HCT116 (cell line): ENCODE measurements at regions not wholly inside any gene's neighbourhood (a gene's known extent, or its start where the extent isn't known, plus 50 kb on each side); places are given as distances from the start of the nearest gene placed in this dataset.

Source experiments
- ATAC-seq: fragments of 200-7000 bp; cut with Tn5 transposase; 2 replicates; pipeline ENCODE4 v1.9.1; 2020; ENCODE audit warnings: mild to moderate bottlenecking, moderate library complexity
- BruUV-seq: library from RNA; stranded (reverse); fragments of 400-500 nt; replicated peaks from 2 replicates; lab custom pipeline; 2021; lab: Mats Ljungman, UMichigan
- CTCF ChIA-PET: fragments of 300-600 bp; sonication (Branson Sonifier 250); formaldehyde crosslinking; loops from one replicate; lab custom pipeline; 2021; ENCODE audit warnings: antibody characterized with exemption; lab: Charles Lee
- POLR2A ChIA-PET: fragments of 300-600, 350-600 bp; sonication (Branson Sonifier 250); formaldehyde crosslinking; loops from one replicate; lab custom pipeline; 2021; ENCODE audit warnings: antibody characterized with exemption; lab: Charles Lee
- RAD21 ChIA-PET, 2 experiments: fragments of 300-600 bp; sonication (Branson Sonifier 250); formaldehyde crosslinking; loops; one replicate each; lab custom pipeline; 2023; ENCODE audit warnings: low total read pairs in 2 of 2; ENCODE audit not compliant: uncharacterized antibody in 2 of 2, unreplicated experiment in 2 of 2, low non-redundant PET in 1 of 2; lab: Charles Lee
- DNase-seq: peaks from one replicate; pipeline ENCODE4 v3.0.0-alpha.2; 2010; ENCODE audit warnings: low read depth, low spot score
- H2AFZ ChIP-seq: fragments of 200-600 bp; shearing (Covaris generic), sonication (generic); 2 replicates; pipeline ENCODE4 v1.6.1; 2017; ENCODE audit warnings: low read depth, mixed run types, mixed read lengths, antibody characterized with exemption, low read length; ENCODE audit not compliant: poor library complexity, severe bottlenecking
- H3K27ac ChIP-seq: 2 replicates; pipeline ENCODE4 v1.5.1; 2012; ENCODE audit warnings: low read depth, low read length
- H3K27me3 ChIP-seq: fragments of 200-600 bp; sonication (generic); 2 replicates; pipeline ENCODE4 v1.6.1; 2016; ENCODE audit warnings: mixed run types, low read length, mixed read lengths; ENCODE audit not compliant: insufficient read depth
- H3K36me3 ChIP-seq, 2 experiments: fragments of 200-500 bp in 1 of 2; fragments of 200-600 bp in 1 of 2; sonication (Bioruptor generic) in 1 of 2; sonication (generic) in 1 of 2; 2 replicates each; pipeline versions ENCODE4 v1.5.1 to v1.6.1; 2014 to 2016; ENCODE audit warnings: low read length in 2 of 2, inconsistent platforms in 1 of 2, mixed read lengths in 1 of 2, mixed run types in 1 of 2; ENCODE audit not compliant: insufficient read depth in 2 of 2, control insufficient read depth in 1 of 2
- H3K4me1 ChIP-seq, 2 experiments: fragments of 200-600 bp in 1 of 2; sonication (generic) in 1 of 2; 2 replicates each; pipeline versions ENCODE4 v1.5.1 to v1.6.1; 2012 to 2017; ENCODE audit warnings: low read length in 2 of 2, inconsistent platforms in 1 of 2, mild to moderate bottlenecking in 1 of 2, mixed read lengths in 1 of 2, mixed run types in 1 of 2, moderate library complexity in 1 of 2; ENCODE audit not compliant: insufficient read depth in 2 of 2, control insufficient read depth in 1 of 2
- H3K4me2 ChIP-seq: fragments of 200-600 bp; sonication (generic); 2 replicates; pipeline ENCODE4 v1.6.1; 2017; ENCODE audit warnings: mixed run types, low read length, mixed read lengths
- H3K4me3 ChIP-seq, 2 experiments: fragments of 200-600 bp in 1 of 2; sonication (generic) in 1 of 2; replicated peaks in 1 of 2; 2 replicates each; pipeline ENCODE4 v1.5.1; 2011 to 2016; ENCODE audit warnings: low read length in 2 of 2, control low read depth in 1 of 2, low read depth in 1 of 2, mild to moderate bottlenecking in 1 of 2, mixed read lengths in 1 of 2, mixed run types in 1 of 2
- H3K79me2 ChIP-seq: fragments of 200-600 bp; sonication (generic); 2 replicates; pipeline ENCODE4 v1.6.1; 2017; ENCODE audit warnings: mild to moderate bottlenecking, mixed run types, low read length, moderate library complexity, mixed read lengths; ENCODE audit not compliant: insufficient read depth
- H3K9ac ChIP-seq: fragments of 200-600 bp; sonication (generic); 2 replicates; pipeline ENCODE4 v1.6.1; 2016; ENCODE audit warnings: low read length, mixed read lengths
- H3K9me2 ChIP-seq: fragments of 200-600 bp; sonication (generic), shearing (Covaris generic); 2 replicates; pipeline ENCODE4 v1.6.1; 2017; ENCODE audit warnings: mixed run types, mild to moderate bottlenecking, moderate library complexity; ENCODE audit not compliant: insufficient read depth
- H3K9me3 ChIP-seq, 2 experiments: fragments of 200-500 bp in 1 of 2; fragments of 200-600 bp in 1 of 2; sonication (Bioruptor generic) in 1 of 2; sonication (generic) in 1 of 2; 2 replicates each; pipeline ENCODE4 v1.6.1; 2014 to 2017; ENCODE audit warnings: low read length in 2 of 2, mixed read lengths in 2 of 2, inconsistent platforms in 1 of 2, low read depth in 1 of 2, mild to moderate bottlenecking in 1 of 2, mixed run types in 1 of 2, moderate library complexity in 1 of 2; ENCODE audit not compliant: control insufficient read depth in 1 of 2, insufficient read depth in 1 of 2
- H4K20me1 ChIP-seq: fragments of 200-600 bp; sonication (generic), shearing (Covaris generic); 2 replicates; pipeline ENCODE4 v1.6.1; 2017; ENCODE audit warnings: mixed run types, mild to moderate bottlenecking, moderate library complexity; ENCODE audit not compliant: insufficient read depth
- CTCF ChIP-seq, 3 experiments: fragments of 200-600 bp in 1 of 3; sonication (generic) in 1 of 3; IDR thresholded peaks in 2 of 3; conservative IDR thresholded peaks in 1 of 3; 2 replicates each; pipeline ENCODE4 v1.5.1; 2012 to 2017; ENCODE audit warnings: low read depth in 2 of 3, low read length in 2 of 3, antibody characterized with exemption in 1 of 3, borderline replicate concordance in 1 of 3, control low read depth in 1 of 3, mild to moderate bottlenecking in 1 of 3, mixed read lengths in 1 of 3, mixed run types in 1 of 3, moderate library complexity in 1 of 3; ENCODE audit not compliant: insufficient read depth in 1 of 3
- EZH2 ChIP-seq: fragments of 200-600 bp; sonication (generic); IDR thresholded peaks from 2 replicates; pipeline ENCODE4 v1.6.1; 2017; ENCODE audit warnings: antibody characterized with exemption, mixed run types
- FOSL1 ChIP-seq: IDR thresholded peaks from 2 replicates; pipeline ENCODE4 v1.6.1; 2012; ENCODE audit warnings: low read depth
- POLR2AphosphoS5 ChIP-seq: IDR thresholded peaks from 2 replicates; pipeline ENCODE4 v1.6.1; 2011; ENCODE audit warnings: mild to moderate bottlenecking, low read depth, low read length, moderate library complexity
- RAD21 ChIP-seq: IDR thresholded peaks from 2 replicates; pipeline ENCODE4 v1.6.1; 2012; ENCODE audit warnings: low read depth, mild to moderate bottlenecking
- REST ChIP-seq: IDR thresholded peaks from 2 replicates; pipeline ENCODE4 v1.6.1; 2012; ENCODE audit warnings: low read depth
- SIN3A ChIP-seq: IDR thresholded peaks from 2 replicates; pipeline ENCODE4 v1.6.1; 2012; ENCODE audit warnings: low read depth
- ZNF274 ChIP-seq: fragments of 200-500 bp; sonication (Bioruptor generic); IDR thresholded peaks from 2 replicates; pipeline ENCODE4 v1.6.1; 2014; ENCODE audit warnings: mild to moderate bottlenecking, low read depth, low read length, inconsistent platforms
- intact Hi-C: fragments of 100-400 bp; cut with micrococcal nuclease; formaldehyde crosslinking; loops from 2 replicates; pipeline ENCODE4 v1.10.0; 2022

GRCh38 chr5:24854350-24854749 is 209.6 kb upstream of the CDH10 start:
- Histone ChIP-seq H3K4me2 (no peak overlapping the region), H4K20me1 (no peaks in the 10 kb centered on the region), H3K27ac (no peak overlapping the region), H3K4me3 (no peak overlapping the region), H3K9me2 (no peaks in the 10 kb centered on the region), H3K4me1 (no peaks in the 10 kb centered on the region), H2AFZ (no peak overlapping the region), H3K36me3 (no peaks in the 10 kb centered on the region; a peak in 1 of 4 replicates), H3K79me2 (no peaks in the 10 kb centered on the region), H3K27me3 (no peaks in the 10 kb centered on the region), H3K9me3 (peaks cover 19 to 34% of the 10 kb centered on the region in 2 experiments; a peak in 3 of 4 replicates), H3K9ac (no peak overlapping the region)
- CTCF ChIA-PET: no interaction called here
- no peak for ATAC-seq
- TF ChIP-seq FOSL1 (no peak), SIN3A (no peak), REST (no peak), POLR2AphosphoS5 (no peak), ZNF274 (no peak), RAD21 (no peak), EZH2 (no peak), CTCF (IDR thresholded peaks at IDR 0.05 in 2 of 3, conservative IDR thresholded peaks at IDR 0.05 in 1 of 3; ENCODE audit: borderline replicate concordance in 1 of 3, insufficient read depth in 1 of 3, low read depth in 2 of 3, low read length in 2 of 3) (no peak)
- POLR2A ChIA-PET: no interaction called here
- DNase-seq: no peak
- intact Hi-C loops: no loop called here
- no TSS peak for BruUV-seq
- RAD21 ChIA-PET: no interaction called here
